Glutamatergic neuron (in vitro differentiated cells): ENCODE measurements at regions not wholly inside any gene's neighbourhood (a gene's known extent, or its start where the extent isn't known, plus 50 kb on each side); places are given as distances from the start of the nearest gene placed in this dataset.

Experiments
- DNase-seq: peaks from one replicate; pipeline ENCODE4 v3.0.0; 2022
- H3K27ac Mint-ChIP-seq: one replicate; pipeline ENCODE4 v1.8.0; 2020; ENCODE audit warnings: mild to moderate bottlenecking, mixed read lengths, inconsistent platforms; ENCODE audit not compliant: unreplicated experiment
- H3K27me3 Mint-ChIP-seq: one replicate; pipeline ENCODE4 v1.8.0; 2020; ENCODE audit warnings: mild to moderate bottlenecking, moderate library complexity, mixed read lengths, inconsistent platforms; ENCODE audit not compliant: unreplicated experiment
- H3K36me3 Mint-ChIP-seq: one replicate; pipeline ENCODE4 v1.8.0; 2020; ENCODE audit warnings: mild to moderate bottlenecking, mixed read lengths, inconsistent platforms; ENCODE audit not compliant: unreplicated experiment
- H3K4me1 Mint-ChIP-seq: one replicate; pipeline ENCODE4 v1.8.0; 2020; ENCODE audit warnings: mild to moderate bottlenecking, low read depth, mixed read lengths, inconsistent platforms; ENCODE audit not compliant: unreplicated experiment
- H3K4me3 Mint-ChIP-seq: one replicate; pipeline ENCODE4 v1.8.0; 2020; ENCODE audit warnings: mild to moderate bottlenecking, mixed read lengths, inconsistent platforms; ENCODE audit not compliant: unreplicated experiment
- H3K9me3 Mint-ChIP-seq: one replicate; pipeline ENCODE4 v1.8.0; 2020; ENCODE audit warnings: mild to moderate bottlenecking, moderate library complexity, mixed read lengths, inconsistent platforms; ENCODE audit not compliant: unreplicated experiment
- CTCF ChIP-seq: fragments of 200-600 bp; sonication (generic); IDR thresholded peaks from one replicate; pipeline ENCODE4 v1.5.0; 2021; ENCODE audit not compliant: partially characterized antibody, unreplicated experiment

GRCh38 chr9:12497790-12498189 is 195.4 kb upstream of the TYRP1 start:
- no peaks in the 10 kb centered on the region for H3K27me3 Mint-ChIP-seq

GRCh38 chr9:12502520-12502919 is 190.7 kb upstream of the TYRP1 start:
- H3K4me3 Mint-ChIP-seq: no peak overlapping the region
- no peaks in the 10 kb centered on the region for H3K27me3 Mint-ChIP-seq
- no peak for DNase-seq
- no peaks in the 10 kb centered on the region for H3K9me3 Mint-ChIP-seq
- no peaks in the 10 kb centered on the region for H3K4me1 Mint-ChIP-seq
- H3K36me3 Mint-ChIP-seq: peaks cover 10% of the 10 kb centered on the region
- no peak overlapping the region for H3K27ac Mint-ChIP-seq
- TF ChIP-seq CTCF: no peak

More at GRCh38 chr9:12497790-12498189, 195.4 kb upstream of the TYRP1 start:
- no peak for TF ChIP-seq CTCF
- Mint-ChIP-seq H3K9me3 (no peaks in the 10 kb centered on the region), H3K4me3 (no peak overlapping the region), H3K4me1 (no peaks in the 10 kb centered on the region), H3K27ac (no peak overlapping the region), H3K36me3 (no peaks in the 10 kb centered on the region)
- no peak for DNase-seq

GRCh38 chr9:12503606-12504122 is 189.5 kb upstream of the TYRP1 start:
- Mint-ChIP-seq H3K36me3 (peaks cover 10% of the 10 kb centered on the region), H3K4me1 (no peaks in the 10 kb centered on the region), H3K27me3 (no peaks in the 10 kb centered on the region), H3K9me3 (no peaks in the 10 kb centered on the region), H3K27ac (no peak overlapping the region), H3K4me3 (no peak overlapping the region)
- DNase-seq: no peak
- no peak for TF ChIP-seq CTCF

GRCh38 chr9:12510551-12510950 is 182.6 kb upstream of the TYRP1 start:
- TF ChIP-seq CTCF: no peak
- H3K36me3 Mint-ChIP-seq: peaks cover 6% of the 10 kb centered on the region
- no peaks in the 10 kb centered on the region for H3K9me3 Mint-ChIP-seq
- H3K27me3 Mint-ChIP-seq: no peaks in the 10 kb centered on the region
- no peak overlapping the region for H3K27ac Mint-ChIP-seq
- no peak for DNase-seq
- no peak overlapping the region for H3K4me3 Mint-ChIP-seq
- H3K4me1 Mint-ChIP-seq: no peaks in the 10 kb centered on the region

- Mint-ChIP-seq H3K4me1 (no peaks in the 10 kb centered on the region), H3K27me3 (no peaks in the 10 kb centered on the region), H3K9me3 (no peaks in the 10 kb centered on the region), H3K4me3 (no peak overlapping the region), H3K27ac (no peak overlapping the region), H3K36me3 (no peaks in the 10 kb centered on the region)
- no peak for DNase-seq
- no peak for TF ChIP-seq CTCF
These were observed 181.5 kb upstream of the TYRP1 start for GRCh38 chr9:12511726-12512125.
